Neuronal stem cell (in vitro differentiated cells): ENCODE measurements at regions not wholly inside any gene's neighbourhood (a gene's known extent, or its start where the extent isn't known, plus 50 kb on each side); places are given as distances from the start of the nearest gene placed in this dataset.

Experiments used
- DNase-seq: peaks from one replicate; pipeline ENCODE4 v3.0.0-alpha.2; 2013; ENCODE audit warnings: low spot score
- H2AFZ ChIP-seq: one replicate; pipeline ENCODE4 v1.6.1; 2013; ENCODE audit warnings: mild to moderate bottlenecking, low read length, inconsistent platforms
- H2AK5ac ChIP-seq: 2 replicates; pipeline ENCODE4 v1.6.1; 2013; ENCODE audit warnings: low read depth, mild to moderate bottlenecking, inconsistent platforms, low read length, moderate library complexity, mixed read lengths
- H2BK120ac ChIP-seq: 2 replicates; pipeline ENCODE4 v1.6.1; 2013; ENCODE audit warnings: low read depth, mild to moderate bottlenecking, inconsistent platforms, low read length, moderate library complexity, mixed read lengths
- H2BK12ac ChIP-seq: one replicate; pipeline ENCODE4 v1.6.1; 2013; ENCODE audit warnings: low read length, inconsistent platforms
- H2BK15ac ChIP-seq: 2 replicates; pipeline ENCODE4 v1.6.1; 2013; ENCODE audit warnings: mild to moderate bottlenecking, low read length, inconsistent platforms, mixed read lengths
- H2BK5ac ChIP-seq: one replicate; pipeline ENCODE4 v1.6.1; 2013; ENCODE audit warnings: inconsistent platforms, mild to moderate bottlenecking, low read length, moderate library complexity
- H3K14ac ChIP-seq: one replicate; pipeline ENCODE4 v1.6.1; 2013; ENCODE audit warnings: low read length, inconsistent platforms
- H3K18ac ChIP-seq: 2 replicates; pipeline ENCODE4 v1.6.1; 2013; ENCODE audit warnings: low read length, inconsistent platforms
- H3K23ac ChIP-seq: 2 replicates; pipeline ENCODE4 v1.6.1; 2013; ENCODE audit warnings: low read depth, mild to moderate bottlenecking, mixed read lengths, low read length, inconsistent platforms; ENCODE audit not compliant: poor library complexity
- H3K27ac ChIP-seq: replicated peaks from 3 replicates; pipeline ENCODE4 v1.5.1; 2013; ENCODE audit warnings: low read length, inconsistent platforms
- H3K27me3 ChIP-seq, 3 experiments: 2 replicates each; pipeline ENCODE4 v1.6.1; 2013; ENCODE audit warnings: low read length in 3 of 3, mild to moderate bottlenecking in 2 of 3, inconsistent platforms in 1 of 3, low read depth in 1 of 3, mixed read lengths in 1 of 3, moderate library complexity in 1 of 3; ENCODE audit not compliant: control insufficient read depth in 3 of 3, insufficient read depth in 3 of 3
- H3K36me3 ChIP-seq, 2 donors: replicated peaks in 1 of 2; 2 replicates each; pipeline ENCODE4 v1.6.1; 2013; ENCODE audit warnings: low read length in 2 of 2; ENCODE audit not compliant: control insufficient read depth in 2 of 2, insufficient read depth in 2 of 2
- H3K4ac ChIP-seq: 2 replicates; pipeline ENCODE4 v1.6.1; 2013; ENCODE audit warnings: inconsistent platforms, mild to moderate bottlenecking, low read length, moderate library complexity
- H3K4me1 ChIP-seq, 2 donors: 1 replicate in 1 of 2; 2 replicates in 1 of 2; pipeline ENCODE4 v1.6.1; 2013; ENCODE audit warnings: low read length in 2 of 2, low read depth in 1 of 2; ENCODE audit not compliant: control insufficient read depth in 2 of 2, insufficient read depth in 1 of 2
- H3K4me2 ChIP-seq: one replicate; pipeline ENCODE4 v1.6.1; 2013; ENCODE audit warnings: mild to moderate bottlenecking, low read length, inconsistent platforms; ENCODE audit not compliant: insufficient read depth, poor library complexity, severe bottlenecking
- H3K4me3 ChIP-seq, 2 donors: 2 replicates each; pipeline ENCODE4 v1.5.1; 2013; ENCODE audit warnings: low read length in 2 of 2, mild to moderate bottlenecking in 2 of 2, inconsistent platforms in 1 of 2, moderate library complexity in 1 of 2
- H3K79me1 ChIP-seq: one replicate; pipeline ENCODE4 v1.6.1; 2013; ENCODE audit warnings: low read depth, mild to moderate bottlenecking, inconsistent platforms, low read length, moderate library complexity
- H3K9ac ChIP-seq: one replicate; pipeline ENCODE4 v1.6.1; 2013; ENCODE audit warnings: mild to moderate bottlenecking, low read depth, low read length, inconsistent platforms; ENCODE audit not compliant: poor library complexity
- H3K9me3 ChIP-seq, 2 donors: replicated peaks in 1 of 2; 2 replicates each; pipeline versions ENCODE3 to v1.6.1; 2013; ENCODE audit warnings: low read length in 2 of 2, mild to moderate bottlenecking in 2 of 2, inconsistent platforms in 1 of 2, low read depth in 1 of 2, mixed read lengths in 1 of 2, moderate library complexity in 1 of 2; ENCODE audit not compliant: control insufficient read depth in 2 of 2, insufficient read depth in 1 of 2
- H4K8ac ChIP-seq: one replicate; pipeline ENCODE4 v1.6.1; 2013; ENCODE audit warnings: low read depth, mild to moderate bottlenecking, inconsistent platforms, low read length, moderate library complexity
- H4K91ac ChIP-seq: one replicate; pipeline ENCODE4 v1.6.1; 2013; ENCODE audit warnings: low read length, low read depth, mild to moderate bottlenecking, inconsistent platforms; ENCODE audit not compliant: poor library complexity
- WGBS, 2 donors: extraction: QIAGEN DNeasy Blood & Tissue Kit; methylation state at CpG; one replicate each; pipeline ENCODE4 v1.1.7; 2013; ENCODE audit warnings: missing lambda C conversion rate in 2 of 2, mixed read lengths in 1 of 2; ENCODE audit not compliant: insufficient read length in 2 of 2, insufficient replicate concordance in 1 of 2; ENCODE audit errors: extremely low coverage in 2 of 2; 5-methylcytosine and 5-hydroxymethylcytosine counted together

- DNase-seq: no peak
- no peaks in the 10 kb centered on the region for H3K79me1 ChIP-seq
- H2AK5ac ChIP-seq: no peak overlapping the region
- H3K36me3 ChIP-seq: no peaks in the 10 kb centered on the region
- H3K4me2 ChIP-seq: no peak overlapping the region
- H3K14ac ChIP-seq: no peak overlapping the region
- H4K8ac ChIP-seq: no peak overlapping the region
- no peak overlapping the region for H3K27ac ChIP-seq
- no peak overlapping the region for H2BK5ac ChIP-seq
- peaks cover 0 to 4% of the 10 kb centered on the region in 2 donors for H3K4me1 ChIP-seq
- no peak overlapping the region for H3K4me3 ChIP-seq
- H3K18ac ChIP-seq: no peak overlapping the region
- H3K9ac ChIP-seq: no peak overlapping the region
- H3K27me3 ChIP-seq: peaks cover 0 to 2% (median 0%) of the 10 kb centered on the region in 3 experiments
- H2AFZ ChIP-seq: no peak overlapping the region
- no peak overlapping the region for H4K91ac ChIP-seq
- H2BK12ac ChIP-seq: no peak overlapping the region
- no peak overlapping the region for H3K23ac ChIP-seq
- no peak overlapping the region for H2BK120ac ChIP-seq
- WGBS, 2 donors: no CpG with 5 or more reads among the region's 6 CpGs
- peaks cover 0 to 3% of the 10 kb centered on the region in 2 donors for H3K9me3 ChIP-seq
- H2BK15ac ChIP-seq: no peak overlapping the region
- no peak overlapping the region for H3K4ac ChIP-seq
These were observed 547.2 kb downstream of the IRX1 start for GRCh38 chr5:4142842-4143241.

GRCh38 chr5:4144411-4145007 is 548.9 kb downstream of the IRX1 start:
- no CpG with 5 or more reads among the region's 23 CpGs for WGBS, 2 donors
- Histone ChIP-seq H3K23ac (peak overlapping the region; percentile 89), H3K4ac (peak overlapping the region; percentile 55)

GRCh38 chr5:4145511-4145910 is 549.9 kb downstream of the IRX1 start:
- H2AFZ ChIP-seq: no peak overlapping the region
- no peaks in the 10 kb centered on the region for H3K36me3 ChIP-seq
- H2BK120ac ChIP-seq: no peak overlapping the region
- no peak overlapping the region for H3K9ac ChIP-seq
- H2BK5ac ChIP-seq: no peak overlapping the region
- H3K27ac ChIP-seq: no peak overlapping the region
- H3K4me1 ChIP-seq: peaks cover 4 to 8% of the 10 kb centered on the region in 2 donors
- peaks cover 0 to 2% (median 0%) of the 10 kb centered on the region in 3 experiments for H3K27me3 ChIP-seq
- H3K14ac ChIP-seq: peak overlapping the region; percentile 11
- no peak overlapping the region for H4K8ac ChIP-seq
- peaks cover 0 to 3% of the 10 kb centered on the region in 2 donors for H3K9me3 ChIP-seq
- no CpG with 5 or more reads among the region's 3 CpGs for WGBS, 2 donors
- no peak overlapping the region for H2BK15ac ChIP-seq
- no peak for DNase-seq
- H3K23ac ChIP-seq: no peak overlapping the region
- H3K4me2 ChIP-seq: no peak overlapping the region
- H3K4me3 ChIP-seq: no peak overlapping the region
- H3K18ac ChIP-seq: no peak overlapping the region
- no peak overlapping the region for H2BK12ac ChIP-seq
- H4K91ac ChIP-seq: peak overlapping the region; percentile 3
- no peak overlapping the region for H3K4ac ChIP-seq
- no peaks in the 10 kb centered on the region for H3K79me1 ChIP-seq
- H2AK5ac ChIP-seq: no peak overlapping the region

More at GRCh38 chr5:4144411-4145007, 548.9 kb downstream of the IRX1 start:
- H3K36me3 ChIP-seq: no peaks in the 10 kb centered on the region
- peak overlapping the region; percentile 35 for H2BK15ac ChIP-seq
- H3K14ac ChIP-seq: peak overlapping the region; percentile 11
- H3K9ac ChIP-seq: peak overlapping the region; percentile 82
- H3K4me2 ChIP-seq: no peak overlapping the region
- peaks cover 0 to 3% of the 10 kb centered on the region in 2 donors for H3K9me3 ChIP-seq
- peak overlapping the region; percentile 26 for H2AK5ac ChIP-seq
- H3K18ac ChIP-seq: peak overlapping the region; percentile 55
- H3K27me3 ChIP-seq: peaks cover 0 to 2% (median 0%) of the 10 kb centered on the region in 3 experiments
- no peak for DNase-seq
- H3K4me1 ChIP-seq: no peaks in the 10 kb centered on the region
- H2BK12ac ChIP-seq: peak overlapping the region; percentile 92
- peak overlapping the region in 1 of 2 donors; percentile 64 for H3K4me3 ChIP-seq
- peak overlapping the region; percentile 70 for H4K8ac ChIP-seq
- H3K79me1 ChIP-seq: no peaks in the 10 kb centered on the region
- H2AFZ ChIP-seq: no peak overlapping the region
- H2BK5ac ChIP-seq: no peak overlapping the region
- H3K27ac ChIP-seq: no peak overlapping the region
- no peak overlapping the region for H2BK120ac ChIP-seq
- peak overlapping the region; percentile 3 for H4K91ac ChIP-seq

GRCh38 chr5:4148009-4148408 is 552.4 kb downstream of the IRX1 start:
- Histone ChIP-seq H2AK5ac (no peak overlapping the region), H3K23ac (no peak overlapping the region), H2BK15ac (no peak overlapping the region), H3K9ac (no peak overlapping the region), H2BK5ac (no peak overlapping the region), H3K4ac (no peak overlapping the region), H2BK120ac (no peak overlapping the region), H2BK12ac (no peak overlapping the region), H3K4me3 (no peak overlapping the region), H3K27me3 (peaks cover 0 to 2% (median 0%) of the 10 kb centered on the region in 3 experiments), H3K79me1 (no peaks in the 10 kb centered on the region), H3K4me1 (peaks cover 4 to 8% of the 10 kb centered on the region in 2 donors), H4K91ac (no peak overlapping the region), H3K18ac (no peak overlapping the region), H3K4me2 (no peak overlapping the region), H2AFZ (no peak overlapping the region), H3K27ac (no peak overlapping the region), H4K8ac (no peak overlapping the region), H3K9me3 (peaks cover 0 to 3% of the 10 kb centered on the region in 2 donors), H3K36me3 (no peaks in the 10 kb centered on the region), H3K14ac (no peak overlapping the region)
- DNase-seq: no peak
- WGBS, 2 donors: no CpG with 5 or more reads among the region's 3 CpGs
